ENCODE measurements at regions not wholly inside any gene's neighbourhood (a gene's known extent, or its start where the extent isn't known, plus 50 kb on each side); places are given as distances from the start of the nearest gene placed in this dataset.

DNA sequence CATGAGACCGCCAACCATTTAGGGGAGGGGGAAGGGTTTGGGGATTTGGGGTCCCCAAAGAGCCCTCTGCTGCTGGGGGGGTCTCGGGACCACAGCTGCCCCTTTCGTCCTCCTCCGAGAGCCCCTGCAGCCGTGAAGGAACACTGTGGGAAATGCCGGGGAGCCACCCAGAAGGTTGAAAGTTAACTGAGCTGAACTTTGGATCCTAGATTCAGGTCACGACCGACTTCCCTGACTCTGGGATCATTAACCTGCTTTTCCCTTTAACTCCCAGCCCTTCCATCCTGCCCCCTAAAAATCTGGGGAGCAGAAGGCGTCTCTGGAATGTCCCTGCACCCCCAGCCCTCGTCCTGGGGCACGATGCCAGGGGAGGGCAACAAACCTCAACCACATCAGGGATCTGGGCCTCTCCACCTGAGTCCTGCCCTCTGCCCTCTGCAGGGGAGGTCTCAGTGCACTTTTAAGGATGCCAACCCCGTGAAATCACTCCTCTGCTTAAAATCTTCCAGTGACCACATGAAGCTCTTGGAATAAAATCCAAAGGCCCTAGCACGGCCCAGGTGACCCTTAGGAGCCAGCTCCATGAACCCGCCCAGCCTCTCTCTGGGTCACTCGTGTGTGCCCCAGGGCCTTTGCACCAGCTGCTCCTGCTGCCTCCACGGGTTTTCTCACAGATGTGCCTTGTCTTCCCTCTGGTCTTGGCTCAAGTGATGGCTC, 95.0 kb downstream of the RFLNA start:
- H3K27me3 ChIP-seq (ENCODE audit: control insufficient read depth, insufficient read depth, low read length) = no peaks in the 10 kb centered on the region
- H3K4me3 ChIP-seq (ENCODE audit: low read depth, low read length) = no peak overlapping the region
- DNase-seq (ENCODE audit: low read depth) = no peak
- TF ChIP-seq CTCF (IDR thresholded peaks at IDR 0.05; ENCODE audit: insufficient read depth, low read length, poor library complexity, severe bottlenecking) = no peak
- H3K36me3 ChIP-seq (ENCODE audit: control insufficient read depth, insufficient read depth, low read length) = peaks cover 3% of the 10 kb centered on the region

DNA sequence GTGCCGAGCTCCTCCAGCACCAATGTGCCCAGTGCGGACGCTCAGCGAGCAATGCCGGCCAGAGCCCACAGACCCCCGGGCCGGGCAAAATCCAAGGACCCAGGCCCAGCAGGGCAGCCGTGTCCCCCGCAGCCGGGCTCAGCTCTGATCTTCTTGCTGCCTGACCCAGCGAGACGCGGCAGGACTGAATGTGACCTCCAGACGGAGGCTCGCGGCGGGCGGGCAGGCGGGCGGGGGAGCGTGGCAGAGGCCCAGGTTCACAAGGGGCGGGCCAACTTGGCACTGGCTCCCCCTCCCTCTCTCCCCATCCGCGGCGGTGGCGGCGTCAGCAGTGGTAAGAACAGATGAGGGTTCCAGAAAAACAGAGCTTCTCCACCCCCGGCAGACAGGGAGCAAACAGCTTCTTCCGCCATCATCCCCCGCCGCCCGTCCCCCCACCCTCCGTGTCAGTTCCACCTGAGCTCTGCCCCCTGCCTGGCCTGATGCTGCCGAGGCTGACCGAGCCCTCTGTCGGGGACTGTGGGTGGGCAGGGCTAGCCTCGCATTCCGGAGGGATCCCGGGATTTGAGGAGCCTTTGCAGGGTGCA, 94.3 kb downstream of the RFLNA start:
- Histone ChIP-seq H3K4me3 (ENCODE audit: low read depth, low read length) (peak overlapping the region; percentile 59), H3K36me3 (ENCODE audit: control insufficient read depth, insufficient read depth, low read length) (peaks cover 2% of the 10 kb centered on the region), H3K27me3 (ENCODE audit: control insufficient read depth, insufficient read depth, low read length) (no peaks in the 10 kb centered on the region)
- DNase-seq (ENCODE audit: low read depth) = no peak
- TF ChIP-seq CTCF (IDR thresholded peaks at IDR 0.05; ENCODE audit: insufficient read depth, low read length, poor library complexity, severe bottlenecking) = peak; percentile 22

DNA sequence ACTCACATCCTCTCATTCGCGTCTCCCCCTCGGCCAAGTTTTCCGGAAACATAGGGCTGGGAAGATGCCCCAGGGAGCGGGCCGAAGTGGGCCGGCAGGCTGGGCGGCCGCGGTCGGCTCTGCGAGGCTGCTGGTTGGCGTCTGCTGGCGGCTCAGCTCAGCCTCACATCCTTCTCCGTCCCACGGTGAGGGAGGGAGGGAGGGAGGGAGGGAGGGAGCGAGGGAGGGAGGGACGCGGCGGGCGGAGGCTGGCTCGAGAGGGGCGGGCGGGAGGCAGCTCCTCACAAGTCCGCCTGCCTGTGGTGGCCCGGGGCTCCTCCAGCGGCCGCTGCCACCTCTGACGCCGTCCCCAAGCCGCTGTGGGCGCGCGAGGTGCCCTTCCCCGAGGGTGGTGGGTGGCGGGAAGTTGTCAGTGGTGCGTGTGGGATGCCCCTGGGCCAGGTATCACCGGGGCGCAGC, 93.8 kb downstream of the RFLNA start:
- H3K36me3 ChIP-seq (ENCODE audit: control insufficient read depth, insufficient read depth, low read length) = peaks cover 2% of the 10 kb centered on the region
- no peak for TF ChIP-seq CTCF (IDR thresholded peaks at IDR 0.05; ENCODE audit: insufficient read depth, low read length, poor library complexity, severe bottlenecking)
- no peaks in the 10 kb centered on the region for H3K27me3 ChIP-seq (ENCODE audit: control insufficient read depth, insufficient read depth, low read length)
- H3K4me3 ChIP-seq (ENCODE audit: low read depth, low read length) = peak overlapping the region; percentile 59
- DNase-seq (ENCODE audit: low read depth) = no peak

- DNase-seq (ENCODE audit: low read depth) = no peak
- peaks cover 3% of the 10 kb centered on the region for H3K36me3 ChIP-seq (ENCODE audit: control insufficient read depth, insufficient read depth, low read length)
- no peaks in the 10 kb centered on the region for H3K27me3 ChIP-seq (ENCODE audit: control insufficient read depth, insufficient read depth, low read length)
- H3K4me3 ChIP-seq (ENCODE audit: low read depth, low read length) = peak overlapping the region; percentile 59
- TF ChIP-seq CTCF (IDR thresholded peaks at IDR 0.05; ENCODE audit: insufficient read depth, low read length, poor library complexity, severe bottlenecking) = no peak
These were observed 93.3 kb downstream of the RFLNA start for GRCh38 chr12:124388038-124388671.

GRCh38 chr12:124387528-124387911, 92.6 kb downstream of the RFLNA start:
- Histone ChIP-seq H3K36me3 (ENCODE audit: control insufficient read depth, insufficient read depth, low read length) (peaks cover 5% of the 10 kb centered on the region), H3K4me3 (ENCODE audit: low read depth, low read length) (peak overlapping the region; percentile 59), H3K27me3 (ENCODE audit: control insufficient read depth, insufficient read depth, low read length) (no peaks in the 10 kb centered on the region)
- no peak for TF ChIP-seq CTCF (IDR thresholded peaks at IDR 0.05; ENCODE audit: insufficient read depth, low read length, poor library complexity, severe bottlenecking)
- no peak for DNase-seq (ENCODE audit: low read depth)

All from kidney epithelial cell (primary cell).